ENCODE measurements at regions not wholly inside any gene's neighbourhood (a gene's known extent, or its start where the extent isn't known, plus 50 kb on each side); places are given as distances from the start of the nearest gene placed in this dataset.

- TF ChIP-seq GATA3 (IDR thresholded peaks at IDR 0.05; ENCODE audit: low read depth, low read length) = no peak
- no peak for TF ChIP-seq GATA2 (IDR thresholded peaks at IDR 0.05; ENCODE audit: low read depth, low read length)
These were observed 153.7 kb upstream of the PTPN1 start for GRCh38 chr20:50356525-50356885.
